ENCODE measurements at regions not wholly inside any gene's neighbourhood (a gene's known extent, or its start where the extent isn't known, plus 50 kb on each side); places are given as distances from the start of the nearest gene placed in this dataset.
A peak's percentile ranks its signal among the peaks of the same experiment; 100 is the strongest.

- Histone ChIP-seq H3K4me1 (ENCODE audit: insufficient read depth) (peaks cover 2% of the 10 kb centered on the region), H3K27me3 (no peaks in the 10 kb centered on the region), H3K27ac (no peak overlapping the region), H3K4me3 (no peak overlapping the region), H3K36me3 (no peaks in the 10 kb centered on the region), H3K9me3 (no peaks in the 10 kb centered on the region)
- intact Hi-C loops (cut with DNase I): loop anchor here in 1 of 4 donors (10.0 kb wide), 1 partner anchor 975 kb away; no protein-coding TSS in a partner anchor
- 71 to 93% (median 72%) methylated on average over 4 of the region's 4 CpGs for WGBS, 3 donors
- no peak for DNase-seq
- no peak for TF ChIP-seq EP300 (IDR thresholded peaks at IDR 0.05)
- TF ChIP-seq, protein P1, sequence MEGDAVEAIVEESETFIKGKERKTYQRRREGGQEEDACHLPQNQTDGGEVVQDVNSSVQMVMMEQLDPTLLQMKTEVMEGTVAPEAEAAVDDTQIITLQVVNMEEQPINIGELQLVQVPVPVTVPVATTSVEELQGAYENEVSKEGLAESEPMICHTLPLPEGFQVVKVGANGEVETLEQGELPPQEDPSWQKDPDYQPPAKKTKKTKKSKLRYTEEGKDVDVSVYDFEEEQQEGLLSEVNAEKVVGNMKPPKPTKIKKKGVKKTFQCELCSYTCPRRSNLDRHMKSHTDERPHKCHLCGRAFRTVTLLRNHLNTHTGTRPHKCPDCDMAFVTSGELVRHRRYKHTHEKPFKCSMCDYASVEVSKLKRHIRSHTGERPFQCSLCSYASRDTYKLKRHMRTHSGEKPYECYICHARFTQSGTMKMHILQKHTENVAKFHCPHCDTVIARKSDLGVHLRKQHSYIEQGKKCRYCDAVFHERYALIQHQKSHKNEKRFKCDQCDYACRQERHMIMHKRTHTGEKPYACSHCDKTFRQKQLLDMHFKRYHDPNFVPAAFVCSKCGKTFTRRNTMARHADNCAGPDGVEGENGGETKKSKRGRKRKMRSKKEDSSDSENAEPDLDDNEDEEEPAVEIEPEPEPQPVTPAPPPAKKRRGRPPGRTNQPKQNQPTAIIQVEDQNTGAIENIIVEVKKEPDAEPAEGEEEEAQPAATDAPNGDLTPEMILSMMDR (IDR thresholded peaks at IDR 0.05): no peak
- TF ChIP-seq POLR2A (IDR thresholded peaks at IDR 0.05): no peak
Measured at GRCh38 chr18:45509535-45509934, 105.7 kb upstream of the SLC14A2 start.

- Histone ChIP-seq H3K27me3 (no peaks in the 10 kb centered on the region), H3K4me3 (no peak overlapping the region), H3K9me3 (no peaks in the 10 kb centered on the region), H3K36me3 (no peaks in the 10 kb centered on the region), H3K4me1 (ENCODE audit: insufficient read depth) (peaks cover 2% of the 10 kb centered on the region), H3K27ac (no peak overlapping the region)
- TF ChIP-seq POLR2A (IDR thresholded peaks at IDR 0.05): no peak
- no peak for TF ChIP-seq EP300 (IDR thresholded peaks at IDR 0.05)
- TF ChIP-seq, protein P1 (IDR thresholded peaks at IDR 0.05): no peak
- DNase-seq: no peak
- intact Hi-C loops (cut with DNase I): loop anchor here in 1 of 4 donors (10.0 kb wide), 1 partner anchor 74 kb away; no protein-coding TSS in a partner anchor
- WGBS, 3 donors: 94 to 98% (median 96%) methylated on average over 3 of the region's 3 CpGs
Measured at GRCh38 chr18:45510656-45511055, 104.6 kb upstream of the SLC14A2 start.

- intact Hi-C loops (cut with DNase I): loop anchor here in 1 of 4 donors (10.0 kb wide), 1 partner anchor 72 kb away; no protein-coding TSS in a partner anchor
- no peaks in the 10 kb centered on the region for H3K27me3 ChIP-seq
- no peaks in the 10 kb centered on the region for H3K36me3 ChIP-seq
- peaks cover 8% of the 10 kb centered on the region for H3K4me1 ChIP-seq (ENCODE audit: insufficient read depth)
- TF ChIP-seq, protein P1 (IDR thresholded peaks at IDR 0.05): no peak
- no peak for TF ChIP-seq POLR2A (IDR thresholded peaks at IDR 0.05)
- no peak for TF ChIP-seq EP300 (IDR thresholded peaks at IDR 0.05)
- no peak for DNase-seq
- no peaks in the 10 kb centered on the region for H3K9me3 ChIP-seq
- 68 to 71% (median 71%) methylated on average over 5 of the region's 5 CpGs for WGBS, 3 donors
- no peak overlapping the region for H3K4me3 ChIP-seq
- no peak overlapping the region for H3K27ac ChIP-seq
Measured at GRCh38 chr18:45512363-45512953, 102.8 kb upstream of the SLC14A2 start.

- TF ChIP-seq POLR2A (IDR thresholded peaks at IDR 0.05): no peak
- TF ChIP-seq, protein P1 (IDR thresholded peaks at IDR 0.05): no peak
- TF ChIP-seq EP300 (IDR thresholded peaks at IDR 0.05): no peak
- no peak overlapping the region for H3K27ac ChIP-seq
Measured at GRCh38 chr18:45517181-45517741, 98.0 kb upstream of the SLC14A2 start.

More at GRCh38 chr18:45517181-45517741, 98.0 kb upstream of the SLC14A2 start:
- no peaks in the 10 kb centered on the region for H3K27me3 ChIP-seq
- WGBS, 3 donors: 2 to 6% (median 2%) methylated on average over 11 of the region's 11 CpGs
- H3K4me3 ChIP-seq: no peak overlapping the region
- no peaks in the 10 kb centered on the region for H3K9me3 ChIP-seq
- peaks cover 12% of the 10 kb centered on the region for H3K4me1 ChIP-seq (ENCODE audit: insufficient read depth)
- peak in 3 of 5 donors; percentile 25 to 60 (median 36) for DNase-seq
- no peaks in the 10 kb centered on the region for H3K36me3 ChIP-seq
- intact Hi-C loops (cut with DNase I): loop anchor here in 1 of 4 donors (10.0 kb wide), 1 partner anchor 68 kb away; no protein-coding TSS in a partner anchor

Data from ovary (tissue), 7 donors.